A549 (cell line): ENCODE measurements at regions not wholly inside any gene's neighbourhood (a gene's known extent, or its start where the extent isn't known, plus 50 kb on each side); places are given as distances from the start of the nearest gene placed in this dataset.
A peak's percentile ranks its signal among the peaks of the same experiment; 100 is the strongest.

ENCODE experiments used
- ATAC-seq, 2 experiments: fragments of 200-7000 bp in 1 of 2; fragments of >200 bp in 1 of 2; cut with Nextera tagmentation in 1 of 2; cut with Tn5 transposase in 1 of 2; 3 replicates each; pipeline versions ENCODE4 v1.8.0 to v1.9.1; 2018 to 2020; ENCODE audit warnings: mild to moderate bottlenecking in 1 of 2, moderate library complexity in 1 of 2
- CTCF ChIA-PET: fragments of 300-600 bp; sonication (Branson Sonifier 250); formaldehyde crosslinking; extraction: SDS; loops from one replicate; lab custom pipeline; 2021; ENCODE audit warnings: antibody characterized with exemption, inconsistent platforms; lab: Yijun Ruan, JAX
- POLR2A ChIA-PET: fragments of 350-600 bp; formaldehyde crosslinking; extraction: SDS; loops from one replicate; lab custom pipeline; 2021; ENCODE audit warnings: antibody characterized with exemption, inconsistent platforms; lab: Yijun Ruan, JAX
- DNase-seq, 2 experiments: peaks; one replicate each; pipeline versions ENCODE4 v3.0.0 to v3.0.0-alpha.2; 2011 to 2016; ENCODE audit warnings: low read depth in 1 of 2, low spot score in 1 of 2
- FAIRE-seq: peaks from 2 replicates; lab custom pipeline; 2011; peaks lifted over from hg19 to GRCh38; lab: Jason Lieb, UNC
- H3K27ac ChIP-seq, 2 experiments: fragments of >200 bp; sonication (Bioruptor Twin); formaldehyde crosslinking; 3 replicates each; pipeline ENCODE4 v1.5.1; 2016 to 2017
- H3K4me1 ChIP-seq: fragments of >200 bp; sonication (Bioruptor Twin); formaldehyde crosslinking; 3 replicates; pipeline ENCODE4 v1.6.1; 2016
- H3K4me2 ChIP-seq: fragments of >200 bp; sonication (Bioruptor Twin); formaldehyde crosslinking; 3 replicates; pipeline ENCODE4 v1.6.1; 2016
- H3K4me3 ChIP-seq: fragments of >200 bp; sonication (Bioruptor Twin); formaldehyde crosslinking; 3 replicates; pipeline ENCODE4 v1.5.1; 2016
- H3K9me3 ChIP-seq: fragments of >200 bp; sonication (Bioruptor Twin); formaldehyde crosslinking; 3 replicates; pipeline ENCODE4 v1.6.1; 2016
- BHLHE40 ChIP-seq: IDR thresholded peaks from 2 replicates; pipeline ENCODE4 v1.6.1; 2012; ENCODE audit warnings: low read depth, low read length, inconsistent platforms
- EHF ChIP-seq: fragments of 250-450 bp; sonication (Bioruptor Pico); IDR thresholded peaks from 2 replicates; pipeline ENCODE4 v1.5.0; 2020; ENCODE audit warnings: mild to moderate bottlenecking
- EHMT2 ChIP-seq: fragments of 200-600 bp; sonication (generic); IDR thresholded peaks from 2 replicates; pipeline ENCODE4 v1.6.1; 2016; ENCODE audit warnings: antibody characterized with exemption, low read depth, mild to moderate bottlenecking, moderate library complexity
- EP300 ChIP-seq, 2 experiments: fragments of >200 bp; sonication (Bioruptor Twin); formaldehyde crosslinking; IDR thresholded peaks; 2 replicates in 1 of 2; 3 replicates in 1 of 2; pipeline ENCODE4 v1.6.1; 2016 to 2017
- ESRRA ChIP-seq: fragments of 150-350 bp; IDR thresholded peaks from 2 replicates; pipeline ENCODE4 v1.6.1; 2014; ENCODE audit warnings: mild to moderate bottlenecking, low read length, borderline replicate concordance
- FOXS1 ChIP-seq: fragments of 250-450 bp; sonication (Bioruptor Pico); IDR thresholded peaks from 2 replicates; pipeline ENCODE4 v1.5.0; 2020; ENCODE audit warnings: mild to moderate bottlenecking, moderate library complexity
- GATA3 ChIP-seq: IDR thresholded peaks from 2 replicates; pipeline ENCODE4 v1.6.1; 2012; ENCODE audit warnings: borderline replicate concordance
- HDAC2 ChIP-seq: fragments of 200-600 bp; sonication (generic); IDR thresholded peaks from 2 replicates; pipeline ENCODE4 v1.6.1; 2016
- HOXA7 ChIP-seq: fragments of 250-450 bp; sonication (Bioruptor Pico); IDR thresholded peaks from 2 replicates; pipeline ENCODE4 v1.5.0; 2020; ENCODE audit warnings: mild to moderate bottlenecking, moderate library complexity
- HOXB13 ChIP-seq: fragments of 250-450 bp; sonication (Bioruptor Pico); IDR thresholded peaks from 2 replicates; pipeline ENCODE4 v1.5.0; 2020; ENCODE audit warnings: low read depth, mild to moderate bottlenecking, moderate library complexity
- JUNB ChIP-seq: fragments of >200 bp; sonication (Bioruptor Twin); formaldehyde crosslinking; IDR thresholded peaks from 2 replicates; pipeline ENCODE4 v1.6.1; 2016
- KDM5A ChIP-seq: fragments of 200-600 bp; sonication (generic); IDR thresholded peaks from 2 replicates; pipeline ENCODE4 v1.6.1; 2016; ENCODE audit warnings: antibody characterized with exemption, mild to moderate bottlenecking
- MAFK ChIP-seq: fragments of 450-650 bp; IDR thresholded peaks from 2 replicates; pipeline ENCODE4 v1.6.1; 2014; ENCODE audit not compliant: partially characterized antibody
- NPAS2 ChIP-seq: fragments of 250-450 bp; sonication (Bioruptor Pico); IDR thresholded peaks from 2 replicates; pipeline ENCODE4 v1.8.0; 2022; ENCODE audit warnings: mild to moderate bottlenecking, moderate library complexity, borderline replicate concordance
- RFX5 ChIP-seq: fragments of 450-650 bp; IDR thresholded peaks from 2 replicates; pipeline ENCODE4 v1.7.1; 2014; ENCODE audit warnings: antibody characterized with exemption, mild to moderate bottlenecking, moderate library complexity
- RNF2 ChIP-seq: fragments of 200-600 bp; sonication (generic); IDR thresholded peaks from 2 replicates; pipeline ENCODE4 v1.6.1; 2016; ENCODE audit warnings: low read depth, mild to moderate bottlenecking, antibody characterized with exemption, moderate library complexity, borderline replicate concordance
- TFCP2L1 ChIP-seq: fragments of 250-450 bp; sonication (Bioruptor Pico); IDR thresholded peaks from 2 replicates; pipeline ENCODE4 v1.5.0; 2021; ENCODE audit warnings: mild to moderate bottlenecking
- USF2 ChIP-seq: fragments of 450-650 bp; IDR thresholded peaks from 2 replicates; pipeline ENCODE4 v1.6.1; 2014; ENCODE audit warnings: antibody characterized with exemption
- ZFP36 ChIP-seq: fragments of 450-650 bp; IDR thresholded peaks from 2 replicates; pipeline ENCODE4 v1.6.1; 2014; ENCODE audit warnings: borderline replicate concordance; ENCODE audit not compliant: partially characterized antibody
- ZNF302 ChIP-seq: fragments of 250-450 bp; sonication (Bioruptor Pico); IDR thresholded peaks from 2 replicates; pipeline ENCODE4 v1.9.0; 2021; ENCODE audit warnings: inconsistent platforms, mild to moderate bottlenecking, moderate library complexity
- ZSCAN20 ChIP-seq: fragments of 250-450 bp; sonication (Bioruptor Pico); IDR thresholded peaks from 2 replicates; pipeline ENCODE4 v1.8.0; 2022; ENCODE audit warnings: mild to moderate bottlenecking, moderate library complexity
- WGBS: methylation state at CpG from one replicate; pipeline ENCODE4 v1.1.6; 2017; ENCODE audit errors: missing lambda C conversion rate; 5-methylcytosine and 5-hydroxymethylcytosine counted together
- TF ChIP-seq, protein P1 (sequence below): fragments of >200 bp; sonication (Bioruptor Twin); formaldehyde crosslinking; IDR thresholded peaks from 3 replicates; pipeline ENCODE4 v1.6.1; 2016
- TF ChIP-seq, protein P2 (sequence below): fragments of 250-450 bp; sonication (Bioruptor Pico); IDR thresholded peaks from 2 replicates; pipeline ENCODE4 v1.5.0; 2020; ENCODE audit warnings: low read depth, mild to moderate bottlenecking, moderate library complexity
- TF ChIP-seq, protein P3 (sequence below): fragments of >200 bp; sonication (Bioruptor Twin); formaldehyde crosslinking; IDR thresholded peaks from 2 replicates; pipeline ENCODE4 v1.6.1; 2016

- no peak for TF ChIP-seq ZSCAN20 (CRISPR knock-in tag)
- no peak for TF ChIP-seq GATA3
- no peak for TF ChIP-seq ESRRA
- no peak for TF ChIP-seq RFX5
Measured at GRCh38 chr9:28661853-28662252, 1088.6 kb upstream of the C9orf72 start (continued).

DNA sequence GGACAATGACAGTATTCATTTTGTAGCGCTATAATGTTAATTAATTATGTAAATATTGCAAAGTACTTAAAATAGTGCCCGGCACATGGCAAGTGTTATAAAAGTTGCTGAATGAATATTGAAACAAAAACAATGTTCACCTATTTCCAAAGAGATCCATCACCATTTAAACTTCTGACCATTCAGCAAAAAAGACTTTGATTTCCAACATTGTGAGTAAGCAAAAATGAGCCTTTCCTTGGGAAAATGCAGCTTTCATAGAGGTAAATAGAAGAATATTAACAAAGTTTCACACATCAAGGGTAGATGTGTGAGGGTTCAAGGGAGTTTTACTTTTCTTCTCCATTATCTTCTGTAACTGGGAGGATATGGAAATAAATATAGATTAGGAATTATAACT lies 1089.4 kb upstream of the C9orf72 start:
- ATAC-seq, result no peak
- H3K9me3 ChIP-seq, result no peaks in the 10 kb centered on the region
- TF ChIP-seq EP300 (IDR thresholded peaks at IDR 0.05), result no peak
- peak; percentile 31 for TF ChIP-seq MAFK
- TF ChIP-seq EHMT2, result no peak
- TF ChIP-seq USF2, result no peak
- TF ChIP-seq, all 56 proteins: peak for 1
- ChIA-PET POLR2A (no interaction called here), CTCF (no interaction called here)
- Histone ChIP-seq H3K27ac (no peak overlapping the region), H3K4me2 (no peak overlapping the region), H3K4me3 (no peak overlapping the region), H3K4me1 (no peaks in the 10 kb centered on the region)
- FAIRE-seq, result no peak
- no peak for DNase-seq
- WGBS, result 63% methylated on average over 2 of the region's 2 CpGs

DNA sequence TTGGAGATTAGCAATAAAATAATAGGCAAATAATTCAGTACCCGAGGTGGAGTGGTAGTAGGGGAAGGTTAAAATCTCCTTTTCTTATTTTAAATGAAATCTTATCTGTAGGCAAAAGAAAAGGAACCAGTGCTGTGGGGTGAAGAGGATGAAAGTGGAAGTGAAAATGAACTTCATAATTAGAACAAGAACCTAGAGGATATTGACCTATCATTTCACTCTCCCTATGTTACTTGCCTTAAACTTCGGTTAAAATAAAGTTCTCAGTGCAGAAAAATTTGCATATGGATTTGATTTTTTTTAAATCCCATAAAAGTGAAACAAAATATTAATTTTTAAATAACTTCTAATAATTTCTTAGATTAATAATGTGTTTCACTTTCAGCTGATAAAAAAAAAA lies 1094.9 kb upstream of the C9orf72 start:
- H3K4me2 ChIP-seq, result no peak overlapping the region
- TF ChIP-seq FOXS1 (CRISPR knock-in tag) (no peak), HDAC2 (no peak), TFCP2L1 (CRISPR knock-in tag) (no peak), ZFP36 (no peak), JUNB (no peak), KDM5A (no peak), ZNF302 (CRISPR knock-in tag) (no peak), NPAS2 (CRISPR knock-in tag) (no peak), ZSCAN20 (CRISPR knock-in tag) (no peak)
- TF ChIP-seq, protein P1, sequence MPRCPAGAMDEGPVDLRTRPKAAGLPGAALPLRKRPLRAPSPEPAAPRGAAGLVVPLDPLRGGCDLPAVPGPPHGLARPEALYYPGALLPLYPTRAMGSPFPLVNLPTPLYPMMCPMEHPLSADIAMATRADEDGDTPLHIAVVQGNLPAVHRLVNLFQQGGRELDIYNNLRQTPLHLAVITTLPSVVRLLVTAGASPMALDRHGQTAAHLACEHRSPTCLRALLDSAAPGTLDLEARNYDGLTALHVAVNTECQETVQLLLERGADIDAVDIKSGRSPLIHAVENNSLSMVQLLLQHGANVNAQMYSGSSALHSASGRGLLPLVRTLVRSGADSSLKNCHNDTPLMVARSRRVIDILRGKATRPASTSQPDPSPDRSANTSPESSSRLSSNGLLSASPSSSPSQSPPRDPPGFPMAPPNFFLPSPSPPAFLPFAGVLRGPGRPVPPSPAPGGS, result no peak
- TF ChIP-seq, all 56 proteins: peak for 0
- H3K4me1 ChIP-seq, result no peaks in the 10 kb centered on the region
- ATAC-seq, result no peak
- ChIA-PET CTCF (no interaction called here), POLR2A (no interaction called here)
- H3K27ac ChIP-seq, result no peak overlapping the region
- H3K4me3 ChIP-seq, result no peak overlapping the region
- no peaks in the 10 kb centered on the region for H3K9me3 ChIP-seq
- no peak for DNase-seq
- 7% methylated on average over 2 of the region's 2 CpGs for WGBS
- no peak for FAIRE-seq

- Histone ChIP-seq H3K27ac (no peak overlapping the region), H3K4me3 (no peak overlapping the region), H3K4me1 (no peaks in the 10 kb centered on the region), H3K9me3 (no peaks in the 10 kb centered on the region), H3K4me2 (no peak overlapping the region)
- ATAC-seq (no peak), DNase-seq (no peak), FAIRE-seq (no peak)
- CTCF ChIA-PET, result no interaction called here
- POLR2A ChIA-PET, result no interaction called here
- TF ChIP-seq, protein P2, sequence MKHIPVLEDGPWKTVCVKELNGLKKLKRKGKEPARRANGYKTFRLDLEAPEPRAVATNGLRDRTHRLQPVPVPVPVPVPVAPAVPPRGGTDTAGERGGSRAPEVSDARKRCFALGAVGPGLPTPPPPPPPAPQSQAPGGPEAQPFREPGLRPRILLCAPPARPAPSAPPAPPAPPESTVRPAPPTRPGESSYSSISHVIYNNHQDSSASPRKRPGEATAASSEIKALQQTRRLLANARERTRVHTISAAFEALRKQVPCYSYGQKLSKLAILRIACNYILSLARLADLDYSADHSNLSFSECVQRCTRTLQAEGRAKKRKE (CRISPR knock-in tag), result no peak
- TF ChIP-seq MAFK (no peak), EHF (no peak), ZFP36 (no peak), RNF2 (no peak), BHLHE40 (no peak), HOXA7 (no peak), HOXB13 (CRISPR knock-in tag) (no peak), USF2 (no peak), NPAS2 (CRISPR knock-in tag) (no peak)
- TF ChIP-seq, protein P1, result no peak
- TF ChIP-seq, protein P3, sequence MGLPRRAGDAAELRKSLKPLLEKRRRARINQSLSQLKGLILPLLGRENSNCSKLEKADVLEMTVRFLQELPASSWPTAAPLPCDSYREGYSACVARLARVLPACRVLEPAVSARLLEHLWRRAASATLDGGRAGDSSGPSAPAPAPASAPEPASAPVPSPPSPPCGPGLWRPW, result no peak
- 1% methylated on average over 3 of the region's 3 CpGs for WGBS
Measured at GRCh38 chr9:28671000-28671399, 1097.7 kb upstream of the C9orf72 start.
